ENCODE measurements at regions not wholly inside any gene's neighbourhood (a gene's known extent, or its start where the extent isn't known, plus 50 kb on each side); places are given as distances from the start of the nearest gene placed in this dataset.

GRCh38 chr20:61140576-61140975 is 111.5 kb upstream of the CDH4 start:
- H3K9me3 Mint-ChIP-seq, result peaks cover 2% of the 10 kb centered on the region
- TF ChIP-seq CTCF (conservative IDR thresholded peaks at IDR 0.05), result no peak
- peaks cover 13% of the 10 kb centered on the region for H3K27me3 Mint-ChIP-seq (ENCODE audit: low read depth)
- DNase-seq (ENCODE audit: low read depth, low spot score), result no peak
- no peak overlapping the region for H3K4me3 Mint-ChIP-seq
- no peaks in the 10 kb centered on the region for H3K36me3 Mint-ChIP-seq (ENCODE audit: low read depth)
- peaks cover 24% of the 10 kb centered on the region for H3K4me1 Mint-ChIP-seq
- H3K27ac Mint-ChIP-seq (ENCODE audit: unreplicated experiment), result no peak overlapping the region

GRCh38 chr20:61146023-61146422 is 106.0 kb upstream of the CDH4 start:
- peaks cover 3% of the 10 kb centered on the region for H3K4me1 Mint-ChIP-seq

GRCh38 chr20:61149636-61150035 is 102.4 kb upstream of the CDH4 start:
- Mint-ChIP-seq H3K27ac (ENCODE audit: unreplicated experiment) (no peak overlapping the region), H3K4me3 (no peak overlapping the region), H3K9me3 (no peaks in the 10 kb centered on the region)

More at GRCh38 chr20:61146023-61146422, 106.0 kb upstream of the CDH4 start:
- DNase-seq (ENCODE audit: low read depth, low spot score), result no peak
- no peak for TF ChIP-seq CTCF (conservative IDR thresholded peaks at IDR 0.05)
- Mint-ChIP-seq H3K36me3 (ENCODE audit: low read depth) (no peaks in the 10 kb centered on the region), H3K4me3 (no peak overlapping the region), H3K9me3 (peaks cover 2% of the 10 kb centered on the region), H3K27ac (ENCODE audit: unreplicated experiment) (no peak overlapping the region), H3K27me3 (ENCODE audit: low read depth) (peaks cover 4% of the 10 kb centered on the region)

GRCh38 chr20:61157301-61157700 is 94.8 kb upstream of the CDH4 start:
- H3K27ac Mint-ChIP-seq (ENCODE audit: unreplicated experiment), result no peak overlapping the region
- DNase-seq (ENCODE audit: low read depth, low spot score), result no peak
- H3K4me1 Mint-ChIP-seq, result no peaks in the 10 kb centered on the region
- peaks cover 4% of the 10 kb centered on the region for H3K27me3 Mint-ChIP-seq (ENCODE audit: low read depth)
- H3K9me3 Mint-ChIP-seq, result peaks cover 5% of the 10 kb centered on the region
- no peak for TF ChIP-seq CTCF (conservative IDR thresholded peaks at IDR 0.05)
- H3K4me3 Mint-ChIP-seq, result no peak overlapping the region
- no peaks in the 10 kb centered on the region for H3K36me3 Mint-ChIP-seq (ENCODE audit: low read depth)

More at GRCh38 chr20:61149636-61150035, 102.4 kb upstream of the CDH4 start:
- H3K27me3 Mint-ChIP-seq (ENCODE audit: low read depth), result peaks cover 4% of the 10 kb centered on the region
- no peak for DNase-seq (ENCODE audit: low read depth, low spot score)
- TF ChIP-seq CTCF (conservative IDR thresholded peaks at IDR 0.05), result no peak
- peaks cover 3% of the 10 kb centered on the region for H3K4me1 Mint-ChIP-seq
- H3K36me3 Mint-ChIP-seq (ENCODE audit: low read depth), result no peaks in the 10 kb centered on the region

GRCh38 chr20:61159957-61160686 is 91.9 kb upstream of the CDH4 start:
- TF ChIP-seq CTCF (conservative IDR thresholded peaks at IDR 0.05), result no peak
- Mint-ChIP-seq H3K27me3 (ENCODE audit: low read depth) (peaks cover 10% of the 10 kb centered on the region), H3K4me1 (no peaks in the 10 kb centered on the region), H3K9me3 (peaks cover 5% of the 10 kb centered on the region), H3K36me3 (ENCODE audit: low read depth) (no peaks in the 10 kb centered on the region), H3K27ac (ENCODE audit: unreplicated experiment) (no peak overlapping the region), H3K4me3 (no peak overlapping the region)
- no peak for DNase-seq (ENCODE audit: low read depth, low spot score)

Data from neural crest cell (in vitro differentiated cells).